A549 (cell line): ENCODE measurements at regions not wholly inside any gene's neighbourhood (a gene's known extent, or its start where the extent isn't known, plus 50 kb on each side); places are given as distances from the start of the nearest gene placed in this dataset.

ENCODE experiments used
- ATAC-seq, 2 experiments: fragments of 200-7000 bp in 1 of 2; fragments of >200 bp in 1 of 2; cut with Nextera tagmentation in 1 of 2; cut with Tn5 transposase in 1 of 2; 3 replicates each; pipeline versions ENCODE4 v1.8.0 to v1.9.1; 2018 to 2020; ENCODE audit warnings: mild to moderate bottlenecking in 1 of 2, moderate library complexity in 1 of 2
- CTCF ChIA-PET: fragments of 300-600 bp; sonication (Branson Sonifier 250); formaldehyde crosslinking; extraction: SDS; loops from one replicate; lab custom pipeline; 2021; ENCODE audit warnings: antibody characterized with exemption, inconsistent platforms; lab: Yijun Ruan, JAX
- POLR2A ChIA-PET: fragments of 350-600 bp; formaldehyde crosslinking; extraction: SDS; loops from one replicate; lab custom pipeline; 2021; ENCODE audit warnings: antibody characterized with exemption, inconsistent platforms; lab: Yijun Ruan, JAX
- DNase-seq, 2 experiments: peaks; one replicate each; pipeline versions ENCODE4 v3.0.0 to v3.0.0-alpha.2; 2011 to 2016; ENCODE audit warnings: low read depth in 1 of 2, low spot score in 1 of 2
- FAIRE-seq: peaks from 2 replicates; lab custom pipeline; 2011; peaks lifted over from hg19 to GRCh38; lab: Jason Lieb, UNC
- H3K27ac ChIP-seq, 2 experiments: fragments of >200 bp; sonication (Bioruptor Twin); formaldehyde crosslinking; 3 replicates each; pipeline ENCODE4 v1.5.1; 2016 to 2017
- H3K4me1 ChIP-seq: fragments of >200 bp; sonication (Bioruptor Twin); formaldehyde crosslinking; 3 replicates; pipeline ENCODE4 v1.6.1; 2016
- H3K4me2 ChIP-seq: fragments of >200 bp; sonication (Bioruptor Twin); formaldehyde crosslinking; 3 replicates; pipeline ENCODE4 v1.6.1; 2016
- H3K4me3 ChIP-seq: fragments of >200 bp; sonication (Bioruptor Twin); formaldehyde crosslinking; 3 replicates; pipeline ENCODE4 v1.5.1; 2016
- H3K9me3 ChIP-seq: fragments of >200 bp; sonication (Bioruptor Twin); formaldehyde crosslinking; 3 replicates; pipeline ENCODE4 v1.6.1; 2016
- ATOH8 ChIP-seq: fragments of 250-450 bp; sonication (Bioruptor Pico); IDR thresholded peaks from 2 replicates; pipeline ENCODE4 v1.5.0; 2020; ENCODE audit warnings: low read depth, mild to moderate bottlenecking, moderate library complexity
- CBX8 ChIP-seq: fragments of 200-600 bp; sonication (generic); IDR thresholded peaks from 2 replicates; pipeline ENCODE4 v1.6.1; 2016
- CEBPB ChIP-seq, 2 experiments: fragments of >200 bp in 1 of 2; sonication (Bioruptor Twin) in 1 of 2; formaldehyde crosslinking in 1 of 2; IDR thresholded peaks; 2 replicates each; pipeline ENCODE4 v1.6.1; 2012 to 2016
- CHD2 ChIP-seq: fragments of 150-350 bp; IDR thresholded peaks from 2 replicates; pipeline ENCODE4 v1.6.1; 2014; ENCODE audit warnings: low read length; ENCODE audit not compliant: partially characterized antibody
- CHD4 ChIP-seq: fragments of 200-600 bp; sonication (generic); IDR thresholded peaks from 2 replicates; pipeline ENCODE4 v1.6.1; 2016; ENCODE audit warnings: antibody characterized with exemption, mild to moderate bottlenecking, borderline replicate concordance
- CTCF ChIP-seq: fragments of >200 bp; sonication (Bioruptor Twin); formaldehyde crosslinking; IDR thresholded peaks from 3 replicates; pipeline ENCODE4 v1.5.1; 2016
- ELK1 ChIP-seq: fragments of 150-350 bp; IDR thresholded peaks from 2 replicates; pipeline ENCODE4 v1.6.1; 2014; ENCODE audit warnings: low read depth, mild to moderate bottlenecking, low read length
- GATA3 ChIP-seq: IDR thresholded peaks from 2 replicates; pipeline ENCODE4 v1.6.1; 2012; ENCODE audit warnings: borderline replicate concordance
- HOXB5 ChIP-seq: fragments of 250-450 bp; sonication (Bioruptor Pico); IDR thresholded peaks from 2 replicates; pipeline ENCODE4 v1.5.0; 2020; ENCODE audit warnings: mild to moderate bottlenecking, moderate library complexity
- JUNB ChIP-seq: fragments of >200 bp; sonication (Bioruptor Twin); formaldehyde crosslinking; IDR thresholded peaks from 2 replicates; pipeline ENCODE4 v1.6.1; 2016
- MYC ChIP-seq: IDR thresholded peaks from 2 replicates; pipeline ENCODE4 v1.6.1; 2012; ENCODE audit warnings: mild to moderate bottlenecking, inconsistent platforms, low read length, improper control_type of control experiment, borderline replicate concordance
- NPAS2 ChIP-seq: fragments of 250-450 bp; sonication (Bioruptor Pico); IDR thresholded peaks from 2 replicates; pipeline ENCODE4 v1.8.0; 2022; ENCODE audit warnings: mild to moderate bottlenecking, moderate library complexity, borderline replicate concordance
- NR3C1 ChIP-seq: fragments of >200 bp; sonication (Bioruptor Twin); formaldehyde crosslinking; IDR thresholded peaks from 3 replicates; pipeline ENCODE4 v1.6.1; 2017
- PHF8 ChIP-seq: fragments of 200-600 bp; sonication (generic); IDR thresholded peaks from 2 replicates; pipeline ENCODE4 v1.6.1; 2016; ENCODE audit warnings: low read depth, mild to moderate bottlenecking, antibody characterized with exemption, moderate library complexity, borderline replicate concordance
- RAD21 ChIP-seq, 2 experiments: fragments of >200 bp in 1 of 2; sonication (Bioruptor Twin) in 1 of 2; formaldehyde crosslinking in 1 of 2; IDR thresholded peaks in 1 of 2; conservative IDR thresholded peaks in 1 of 2; 2 replicates in 1 of 2; 3 replicates in 1 of 2; pipeline ENCODE4 v1.6.1; 2012 to 2018; ENCODE audit warnings: inconsistent platforms in 1 of 2
- RCOR1 ChIP-seq: fragments of 150-350 bp; IDR thresholded peaks from 2 replicates; pipeline ENCODE4 v1.6.1; 2014; ENCODE audit warnings: antibody characterized with exemption, low read length, low read depth
- TP53 ChIP-seq: fragments of 250-450 bp; sonication (Bioruptor Pico); IDR thresholded peaks from 2 replicates; pipeline ENCODE4 v1.5.0; 2021; ENCODE audit warnings: mild to moderate bottlenecking, moderate library complexity
- USF2 ChIP-seq: fragments of 450-650 bp; IDR thresholded peaks from 2 replicates; pipeline ENCODE4 v1.6.1; 2014; ENCODE audit warnings: antibody characterized with exemption
- ZNF302 ChIP-seq: fragments of 250-450 bp; sonication (Bioruptor Pico); IDR thresholded peaks from 2 replicates; pipeline ENCODE4 v1.9.0; 2021; ENCODE audit warnings: inconsistent platforms, mild to moderate bottlenecking, moderate library complexity
- WGBS: methylation state at CpG from one replicate; pipeline ENCODE4 v1.1.6; 2017; ENCODE audit errors: missing lambda C conversion rate; 5-methylcytosine and 5-hydroxymethylcytosine counted together

- WGBS, result 64% methylated on average over 3 of the region's 3 CpGs
- no peak for FAIRE-seq
- POLR2A ChIA-PET, result no interaction called here
These were observed 72.5 kb upstream of the RAB3GAP2 start for GRCh38 chr1:220344745-220345144.

GRCh38 chr1:220342853-220343252 lies 70.6 kb upstream of the RAB3GAP2 start:
- Histone ChIP-seq H3K4me3 (no peak overlapping the region), H3K4me2 (no peak overlapping the region), H3K27ac (no peak overlapping the region), H3K4me1 (no peaks in the 10 kb centered on the region), H3K9me3 (no peaks in the 10 kb centered on the region)
- FAIRE-seq (no peak), DNase-seq (no peak), ATAC-seq (no peak)
- CTCF ChIA-PET, result interaction anchor here (1.2 kb wide), 1 partner anchor 28 kb away, joined by 4 read pairs; no protein-coding TSS in a partner anchor
- 45% methylated on average over 5 of the region's 5 CpGs for WGBS
- POLR2A ChIA-PET, result no interaction called here
- TF ChIP-seq TP53 (CRISPR knock-in tag) (no peak), JUNB (no peak), RCOR1 (no peak), HOXB5 (CRISPR knock-in tag) (no peak), NR3C1 (no peak), USF2 (no peak), CTCF (no peak), NPAS2 (CRISPR knock-in tag) (no peak), ATOH8 (no peak)
- TF ChIP-seq, all 56 proteins: peak for 0

More at GRCh38 chr1:220344745-220345144, 72.5 kb upstream of the RAB3GAP2 start:
- no peak for DNase-seq
- CTCF ChIA-PET, result no interaction called here
- no peak overlapping the region for H3K27ac ChIP-seq
- no peak overlapping the region for H3K4me3 ChIP-seq
- H3K9me3 ChIP-seq, result no peaks in the 10 kb centered on the region
- ATAC-seq, result no peak
- TF ChIP-seq RCOR1 (no peak), MYC (no peak), HOXB5 (CRISPR knock-in tag) (no peak), ELK1 (no peak), PHF8 (no peak), NR3C1 (no peak), CEBPB (IDR thresholded peaks at IDR 0.05) (no peak), CHD4 (no peak), USF2 (no peak), RAD21 (conservative IDR thresholded peaks at IDR 0.05 in 1 of 2, IDR thresholded peaks at IDR 0.05 in 1 of 2) (no peak), JUNB (no peak), NPAS2 (CRISPR knock-in tag) (no peak), CHD2 (no peak), GATA3 (no peak), CBX8 (no peak), ZNF302 (CRISPR knock-in tag) (no peak)
- TF ChIP-seq, all 56 proteins: peak for 0
- Histone ChIP-seq H3K4me2 (no peak overlapping the region), H3K4me1 (no peaks in the 10 kb centered on the region)
